Sigmoid colon (tissue), 4 donors: ENCODE measurements at regions not wholly inside any gene's neighbourhood (a gene's known extent, or its start where the extent isn't known, plus 50 kb on each side); places are given as distances from the start of the nearest gene placed in this dataset.

Experiments used
- CTCF ChIP-seq, 4 experiments: fragments of 450-650 bp in 3 of 4; fragments of 200-600 bp in 1 of 4; IDR thresholded peaks; one replicate each; pipeline ENCODE4 v1.5.1; 2016 to 2019; ENCODE audit warnings: antibody characterized with exemption in 4 of 4, mild to moderate bottlenecking in 3 of 4, moderate library complexity in 2 of 4
- EP300 ChIP-seq, 4 donors: sonication (generic); formaldehyde crosslinking; IDR thresholded peaks; one replicate each; pipeline ENCODE4 v1.6.1; 2017; ENCODE audit warnings: antibody characterized with exemption in 4 of 4
- POLR2A ChIP-seq, 2 donors: fragments of 450-650 bp; IDR thresholded peaks; one replicate each; pipeline ENCODE4 v1.6.1; 2016; ENCODE audit warnings: antibody characterized with exemption in 2 of 2, mild to moderate bottlenecking in 2 of 2, moderate library complexity in 2 of 2

- TF ChIP-seq CTCF (IDR thresholded peaks at IDR 0.05): no peak
- no peak for TF ChIP-seq EP300 (IDR thresholded peaks at IDR 0.05)
- no peak for TF ChIP-seq POLR2A (IDR thresholded peaks at IDR 0.05)
These were observed 174.2 kb upstream of the STT3B start for GRCh38 chr3:31358473-31359070.
